ENCODE measurements at regions not wholly inside any gene's neighbourhood (a gene's known extent, or its start where the extent isn't known, plus 50 kb on each side); places are given as distances from the start of the nearest gene placed in this dataset.

DNA sequence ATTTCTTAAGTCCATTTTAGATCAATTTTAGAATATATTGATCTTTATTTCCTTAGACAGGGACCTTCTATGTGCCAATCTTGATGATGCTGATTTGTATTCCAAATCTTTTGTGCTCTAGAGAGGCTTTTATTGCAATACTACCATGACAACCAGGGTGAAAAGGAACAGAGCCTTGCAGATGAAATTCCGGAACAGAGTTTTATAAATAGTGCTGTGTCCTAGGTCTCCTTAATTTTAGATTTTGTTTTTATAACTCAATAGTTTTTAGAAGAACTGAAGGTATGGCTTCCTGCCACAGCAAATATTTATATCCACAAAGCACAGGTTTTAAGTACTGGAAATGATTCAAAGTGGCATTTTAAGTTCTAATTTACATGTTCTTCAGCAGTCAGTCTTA lies 160.2 kb downstream of the PMAIP1 start:
- no peaks in the 10 kb centered on the region for H4K20me1 ChIP-seq (ENCODE audit: low read depth)
- H3F3A ChIP-seq (ENCODE audit: low read depth) = no peaks in the 10 kb centered on the region
- no peak overlapping the region for H2AFZ ChIP-seq (replicated peaks)
- TF ChIP-seq, protein P1, sequence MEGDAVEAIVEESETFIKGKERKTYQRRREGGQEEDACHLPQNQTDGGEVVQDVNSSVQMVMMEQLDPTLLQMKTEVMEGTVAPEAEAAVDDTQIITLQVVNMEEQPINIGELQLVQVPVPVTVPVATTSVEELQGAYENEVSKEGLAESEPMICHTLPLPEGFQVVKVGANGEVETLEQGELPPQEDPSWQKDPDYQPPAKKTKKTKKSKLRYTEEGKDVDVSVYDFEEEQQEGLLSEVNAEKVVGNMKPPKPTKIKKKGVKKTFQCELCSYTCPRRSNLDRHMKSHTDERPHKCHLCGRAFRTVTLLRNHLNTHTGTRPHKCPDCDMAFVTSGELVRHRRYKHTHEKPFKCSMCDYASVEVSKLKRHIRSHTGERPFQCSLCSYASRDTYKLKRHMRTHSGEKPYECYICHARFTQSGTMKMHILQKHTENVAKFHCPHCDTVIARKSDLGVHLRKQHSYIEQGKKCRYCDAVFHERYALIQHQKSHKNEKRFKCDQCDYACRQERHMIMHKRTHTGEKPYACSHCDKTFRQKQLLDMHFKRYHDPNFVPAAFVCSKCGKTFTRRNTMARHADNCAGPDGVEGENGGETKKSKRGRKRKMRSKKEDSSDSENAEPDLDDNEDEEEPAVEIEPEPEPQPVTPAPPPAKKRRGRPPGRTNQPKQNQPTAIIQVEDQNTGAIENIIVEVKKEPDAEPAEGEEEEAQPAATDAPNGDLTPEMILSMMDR (IDR thresholded peaks at IDR 0.05) = no peak
- TF ChIP-seq EZH2phosphoT487 (IDR thresholded peaks at IDR 0.05) = no peak
- no peak for TF ChIP-seq EZH2 (IDR thresholded peaks at IDR 0.05)
- no peaks in the 10 kb centered on the region for H3K79me2 ChIP-seq (ENCODE audit: low read depth)
- H3K27me3 ChIP-seq = no peaks in the 10 kb centered on the region
- Mint-ChIP-seq H3K4me3 (no peak overlapping the region), H3K9me3 (peaks cover 2% of the 10 kb centered on the region), H3K4me1 (peaks cover 2% of the 10 kb centered on the region), H3K27me3 (ENCODE audit: insufficient read depth, low read depth) (no peaks in the 10 kb centered on the region), H3K36me3 (no peaks in the 10 kb centered on the region), H3K27ac (no peak overlapping the region)
- DNase-seq (ENCODE audit: low spot score) = no peak
- H3K27ac ChIP-seq = no peak overlapping the region
- no peaks in the 10 kb centered on the region for H3K4me1 ChIP-seq
- H3K36me3 ChIP-seq = no peaks in the 10 kb centered on the region
- H3K4me3 ChIP-seq = no peak overlapping the region
- H3K9me3 ChIP-seq (ENCODE audit: low read depth) = no peaks in the 10 kb centered on the region
- no peak overlapping the region for H3K9ac ChIP-seq
- no peak overlapping the region for H3K4me2 ChIP-seq

DNA sequence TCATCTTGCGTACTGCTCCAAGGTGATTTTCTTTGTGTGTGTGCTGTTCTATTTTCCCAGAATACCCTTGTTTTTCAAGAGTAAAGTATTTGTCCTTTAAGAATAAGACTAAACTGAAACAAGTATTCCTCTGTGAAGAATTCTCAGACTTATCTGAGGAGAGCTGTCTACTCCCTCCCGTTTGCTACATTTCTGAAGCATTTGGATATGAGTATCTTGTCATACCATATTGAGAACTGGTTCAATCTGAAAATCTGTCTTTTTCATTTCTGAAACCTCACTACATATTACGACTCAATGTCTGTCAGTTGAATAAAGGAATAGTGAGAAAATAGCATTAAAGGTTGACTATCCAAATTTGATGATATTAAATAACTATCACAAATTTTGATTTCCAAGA lies 159.4 kb downstream of the PMAIP1 start:
- H3K9ac ChIP-seq = no peak overlapping the region
- H3K36me3 ChIP-seq = no peaks in the 10 kb centered on the region
- H3K27ac ChIP-seq = no peak overlapping the region
- no peaks in the 10 kb centered on the region for H3K4me1 ChIP-seq
- H3K4me3 ChIP-seq = no peak overlapping the region
- no peaks in the 10 kb centered on the region for H3K36me3 Mint-ChIP-seq
- TF ChIP-seq, protein P1 (IDR thresholded peaks at IDR 0.05) = no peak
- TF ChIP-seq EZH2phosphoT487 (IDR thresholded peaks at IDR 0.05) (no peak), EZH2 (IDR thresholded peaks at IDR 0.05) (no peak)
- H3K79me2 ChIP-seq (ENCODE audit: low read depth) = no peaks in the 10 kb centered on the region
- H3K4me2 ChIP-seq = no peak overlapping the region
- no peaks in the 10 kb centered on the region for H3F3A ChIP-seq (ENCODE audit: low read depth)
- H4K20me1 ChIP-seq (ENCODE audit: low read depth) = no peaks in the 10 kb centered on the region
- no peak overlapping the region for H3K4me3 Mint-ChIP-seq
- peaks cover 2% of the 10 kb centered on the region for H3K9me3 Mint-ChIP-seq
- H3K27me3 ChIP-seq = no peaks in the 10 kb centered on the region
- DNase-seq (ENCODE audit: low spot score) = no peak
- peak overlapping the region; percentile 29 for H2AFZ ChIP-seq (replicated peaks)
- H3K4me1 Mint-ChIP-seq = peaks cover 2% of the 10 kb centered on the region
- no peak overlapping the region for H3K27ac Mint-ChIP-seq
- H3K27me3 Mint-ChIP-seq (ENCODE audit: insufficient read depth, low read depth) = no peaks in the 10 kb centered on the region
- H3K9me3 ChIP-seq (ENCODE audit: low read depth) = no peaks in the 10 kb centered on the region

DNA sequence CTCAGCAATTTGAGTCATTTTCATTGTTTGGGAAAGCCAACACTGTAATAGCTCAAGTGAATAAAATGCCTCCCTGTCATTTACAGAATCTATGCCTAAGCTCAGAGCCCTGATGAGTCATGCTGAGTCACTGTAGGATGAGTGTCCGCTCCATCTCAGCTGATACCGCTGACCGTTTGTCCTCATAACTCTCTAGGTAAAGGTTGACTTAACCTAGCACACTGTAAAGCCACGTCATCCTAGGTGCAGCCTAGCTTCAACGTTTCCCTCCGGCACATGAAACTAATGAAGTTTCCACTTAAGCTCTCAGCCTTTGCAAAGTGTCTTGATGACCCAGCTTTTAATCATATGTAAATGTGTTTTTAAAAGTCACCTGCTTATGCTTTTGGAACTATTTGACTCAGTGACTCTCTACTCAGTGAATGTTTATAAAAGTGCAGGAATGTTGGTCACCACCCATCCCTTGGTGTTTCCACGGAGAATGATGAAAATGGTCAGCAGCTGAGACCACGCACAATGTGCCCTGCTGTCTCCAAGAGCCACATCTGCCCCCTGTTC lies 154.0 kb downstream of the PMAIP1 start:
- no peak overlapping the region for H3K4me2 ChIP-seq
- H3K27ac ChIP-seq = no peak overlapping the region
- no peak overlapping the region for H3K9ac ChIP-seq
- Mint-ChIP-seq H3K4me3 (no peak overlapping the region), H3K4me1 (no peaks in the 10 kb centered on the region), H3K27me3 (ENCODE audit: insufficient read depth, low read depth) (no peaks in the 10 kb centered on the region), H3K36me3 (no peaks in the 10 kb centered on the region), H3K27ac (peak overlapping the region; percentile 65), H3K9me3 (peaks cover 2% of the 10 kb centered on the region)
- no peaks in the 10 kb centered on the region for H3K4me1 ChIP-seq
- H4K20me1 ChIP-seq (ENCODE audit: low read depth) = no peaks in the 10 kb centered on the region
- H3K79me2 ChIP-seq (ENCODE audit: low read depth) = no peaks in the 10 kb centered on the region
- H2AFZ ChIP-seq (replicated peaks) = peak overlapping the region; percentile 1
- H3K27me3 ChIP-seq = no peaks in the 10 kb centered on the region
- H3K36me3 ChIP-seq = no peaks in the 10 kb centered on the region
- no peak overlapping the region for H3K4me3 ChIP-seq
- TF ChIP-seq EZH2phosphoT487 (IDR thresholded peaks at IDR 0.05) = no peak
- no peak for TF ChIP-seq EZH2 (IDR thresholded peaks at IDR 0.05)
- TF ChIP-seq, protein P1 (IDR thresholded peaks at IDR 0.05) = no peak
- DNase-seq (ENCODE audit: low spot score) = peak; percentile 11
- H3K9me3 ChIP-seq (ENCODE audit: low read depth) = no peaks in the 10 kb centered on the region
- no peaks in the 10 kb centered on the region for H3F3A ChIP-seq (ENCODE audit: low read depth)
